C4-2B (cell line): ENCODE measurements at regions not wholly inside any gene's neighbourhood (a gene's known extent, or its start where the extent isn't known, plus 50 kb on each side); places are given as distances from the start of the nearest gene placed in this dataset.

Experiments
- ZFX ChIP-seq: fragments of 450-650 bp; IDR thresholded peaks from 2 replicates; pipeline ENCODE4 v1.6.1; 2017
- TF ChIP-seq, protein P1 (sequence below): fragments of 450-650 bp; conservative IDR thresholded peaks from 2 replicates; pipeline ENCODE4 v1.5.1; 2017; ENCODE audit warnings: mild to moderate bottlenecking

DNA sequence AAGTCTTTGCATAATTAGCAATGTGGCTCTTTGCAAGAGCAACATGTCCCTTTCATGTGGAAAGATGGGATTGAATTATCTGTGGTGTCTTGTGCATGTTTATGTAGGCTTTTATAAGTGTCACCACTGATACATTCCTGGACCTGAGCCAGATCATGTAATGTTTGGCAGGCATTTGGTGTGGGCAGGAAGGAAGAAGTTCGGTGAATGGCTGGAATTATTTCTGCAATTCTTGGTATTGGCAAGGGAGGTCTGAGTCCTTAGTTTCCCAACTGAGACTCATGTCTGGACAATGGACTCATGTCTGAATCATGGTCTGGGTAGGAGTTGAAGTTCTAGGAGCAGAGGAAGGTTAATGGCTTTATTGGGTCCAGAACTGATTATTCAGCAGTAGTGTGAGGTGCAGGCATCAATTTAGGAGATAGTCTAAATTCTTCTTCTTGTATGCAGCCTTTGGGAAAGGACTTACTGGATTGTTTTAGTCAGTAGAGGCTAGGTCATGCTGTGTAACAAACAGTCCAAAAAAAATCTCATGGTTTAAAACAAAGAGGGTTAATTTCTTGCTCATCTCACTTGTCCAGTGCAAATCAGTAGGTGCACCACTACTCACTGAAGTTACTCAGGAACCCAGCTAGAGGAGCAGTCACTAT, 186.5 kb upstream of the LHX5 start:
- TF ChIP-seq, protein P1, sequence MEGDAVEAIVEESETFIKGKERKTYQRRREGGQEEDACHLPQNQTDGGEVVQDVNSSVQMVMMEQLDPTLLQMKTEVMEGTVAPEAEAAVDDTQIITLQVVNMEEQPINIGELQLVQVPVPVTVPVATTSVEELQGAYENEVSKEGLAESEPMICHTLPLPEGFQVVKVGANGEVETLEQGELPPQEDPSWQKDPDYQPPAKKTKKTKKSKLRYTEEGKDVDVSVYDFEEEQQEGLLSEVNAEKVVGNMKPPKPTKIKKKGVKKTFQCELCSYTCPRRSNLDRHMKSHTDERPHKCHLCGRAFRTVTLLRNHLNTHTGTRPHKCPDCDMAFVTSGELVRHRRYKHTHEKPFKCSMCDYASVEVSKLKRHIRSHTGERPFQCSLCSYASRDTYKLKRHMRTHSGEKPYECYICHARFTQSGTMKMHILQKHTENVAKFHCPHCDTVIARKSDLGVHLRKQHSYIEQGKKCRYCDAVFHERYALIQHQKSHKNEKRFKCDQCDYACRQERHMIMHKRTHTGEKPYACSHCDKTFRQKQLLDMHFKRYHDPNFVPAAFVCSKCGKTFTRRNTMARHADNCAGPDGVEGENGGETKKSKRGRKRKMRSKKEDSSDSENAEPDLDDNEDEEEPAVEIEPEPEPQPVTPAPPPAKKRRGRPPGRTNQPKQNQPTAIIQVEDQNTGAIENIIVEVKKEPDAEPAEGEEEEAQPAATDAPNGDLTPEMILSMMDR: no peak
- TF ChIP-seq ZFX: no peak
